H1 (cell line): ENCODE measurements at regions not wholly inside any gene's neighbourhood (a gene's known extent, or its start where the extent isn't known, plus 50 kb on each side); places are given as distances from the start of the nearest gene placed in this dataset.

ENCODE experiments used
- CTCF ChIA-PET: fragments of 300-600 bp; sonication (Branson Sonifier 250); formaldehyde crosslinking; loops from one replicate; lab custom pipeline; 2021; ENCODE audit not compliant: partially characterized antibody; lab: Charles Lee
- POLR2A ChIA-PET: fragments of 300-600 bp; sonication (Branson Sonifier 250); formaldehyde crosslinking; loops from one replicate; lab custom pipeline; 2021; ENCODE audit warnings: inconsistent platforms; ENCODE audit not compliant: partially characterized antibody; lab: Charles Lee
- DNase-seq, 2 experiments: peaks; one replicate each; pipeline versions ENCODE4 v3.0.0 to v3.0.0-alpha.2; 2010 to 2022; ENCODE audit warnings: low spot score in 2 of 2, low read depth in 1 of 2, mixed read lengths in 1 of 2
- FAIRE-seq: peaks from 2 replicates; lab custom pipeline; 2011; peaks lifted over from hg19 to GRCh38; lab: Jason Lieb, UNC
- H2AFZ ChIP-seq: 2 replicates; pipeline ENCODE4 v1.8.1; 2012; ENCODE audit warnings: low read length, inconsistent platforms
- H2AK5ac ChIP-seq: 2 replicates; pipeline ENCODE4 v1.6.1; 2013; ENCODE audit warnings: low read depth, low read length
- H2BK120ac ChIP-seq: replicated peaks from 2 replicates; pipeline ENCODE3; 2013; ENCODE audit warnings: low read depth, low read length, inconsistent platforms
- H2BK12ac ChIP-seq: 2 replicates; pipeline ENCODE4 v1.6.1; 2013; ENCODE audit warnings: low read depth, low read length
- H2BK15ac ChIP-seq: 2 replicates; pipeline ENCODE4 v1.6.1; 2013; ENCODE audit warnings: low read length
- H2BK20ac ChIP-seq: 2 replicates; pipeline ENCODE4 v1.6.1; 2013; ENCODE audit warnings: low read length
- H2BK5ac ChIP-seq: 2 replicates; pipeline ENCODE4 v1.6.1; 2013; ENCODE audit warnings: low read depth, low read length
- H3K14ac ChIP-seq: 2 replicates; pipeline ENCODE4 v1.6.1; 2013; ENCODE audit warnings: inconsistent platforms; ENCODE audit not compliant: insufficient read length
- H3K18ac ChIP-seq: 2 replicates; pipeline ENCODE4 v1.6.1; 2013; ENCODE audit warnings: low read length; ENCODE audit errors: extremely low read depth
- H3K23ac ChIP-seq: 2 replicates; pipeline ENCODE4 v1.6.1; 2013; ENCODE audit warnings: inconsistent platforms; ENCODE audit not compliant: insufficient read length
- H3K23me2 ChIP-seq: 2 replicates; pipeline ENCODE4 v1.6.1; 2013; ENCODE audit warnings: low read depth, low read length
- H3K27ac ChIP-seq: 2 replicates; pipeline ENCODE4 v1.6.1; 2011; ENCODE audit warnings: low read depth, low read length, inconsistent platforms
- H3K27me3 ChIP-seq, 4 experiments: replicated peaks in 1 of 4; 1 replicate in 1 of 4; 2 replicates in 3 of 4; pipeline versions ENCODE4 v1.6.1 to v1.8.1; 2011 to 2013; ENCODE audit warnings: low read length in 3 of 4, mild to moderate bottlenecking in 3 of 4, inconsistent platforms in 2 of 4, mixed read lengths in 2 of 4, moderate library complexity in 1 of 4; ENCODE audit not compliant: control insufficient read depth in 3 of 4, insufficient read depth in 3 of 4; ENCODE audit errors: extremely low read depth in 1 of 4
- H3K36me3 ChIP-seq, 4 experiments: 2 replicates each; pipeline versions ENCODE4 v1.6.1 to v1.8.1; 2011 to 2013; ENCODE audit warnings: mild to moderate bottlenecking in 4 of 4, low read length in 3 of 4, moderate library complexity in 2 of 4, control low read depth in 1 of 4, inconsistent platforms in 1 of 4; ENCODE audit not compliant: insufficient read depth in 4 of 4, control insufficient read depth in 2 of 4
- H3K4ac ChIP-seq: replicated peaks from 2 replicates; pipeline ENCODE3; 2013; ENCODE audit warnings: low read length, low read depth, mixed read lengths, inconsistent platforms; ENCODE audit not compliant: insufficient read length
- H3K4me1 ChIP-seq, 4 experiments: replicated peaks in 1 of 4; 1 replicate in 1 of 4; 2 replicates in 3 of 4; pipeline versions ENCODE4 v1.6.1 to v1.8.1; 2011 to 2013; ENCODE audit warnings: low read length in 3 of 4, inconsistent platforms in 2 of 4, mixed read lengths in 1 of 4; ENCODE audit not compliant: insufficient read depth in 4 of 4, control insufficient read depth in 3 of 4
- H3K4me2 ChIP-seq, 2 experiments: 2 replicates each; pipeline versions ENCODE4 v1.6.1 to v1.8.1; 2011 to 2013; ENCODE audit warnings: low read depth in 2 of 2, low read length in 2 of 2, control low read depth in 1 of 2, inconsistent platforms in 1 of 2, mild to moderate bottlenecking in 1 of 2; ENCODE audit not compliant: insufficient read depth in 1 of 2
- H3K4me3 ChIP-seq, 4 experiments: fragments of 200-600, 300-600 bp in 1 of 4; sonication (generic), shearing (Covaris generic), sonication (Bioruptor Twin) in 1 of 4; 2 replicates each; pipeline versions ENCODE4 v1.5.1 to v1.8.1; 2011 to 2016; ENCODE audit warnings: low read length in 4 of 4, low read depth in 3 of 4, control low read depth in 2 of 4, inconsistent platforms in 2 of 4, mild to moderate bottlenecking in 2 of 4, mixed read lengths in 1 of 4, moderate library complexity in 1 of 4; ENCODE audit not compliant: insufficient read depth in 2 of 4; ENCODE audit errors: extremely low read depth in 1 of 4
- H3K56ac ChIP-seq: replicated peaks from 2 replicates; pipeline ENCODE3; 2013; ENCODE audit warnings: low read depth, mild to moderate bottlenecking, mixed read lengths, low read length, inconsistent platforms; ENCODE audit not compliant: insufficient read length
- H3K79me1 ChIP-seq: 2 replicates; pipeline ENCODE4 v1.6.1; 2013; ENCODE audit warnings: low read depth, low read length, control low read depth
- H3K79me2 ChIP-seq, 2 experiments: 2 replicates each; pipeline versions ENCODE4 v1.6.1 to v1.8.1; 2012 to 2013; ENCODE audit warnings: low read length in 2 of 2, mild to moderate bottlenecking in 2 of 2, inconsistent platforms in 1 of 2; ENCODE audit not compliant: insufficient read depth in 2 of 2, control insufficient read depth in 1 of 2
- H3K9ac ChIP-seq, 4 experiments: replicated peaks in 1 of 4; 1 replicate in 1 of 4; 2 replicates in 3 of 4; pipeline versions ENCODE4 v1.6.1 to v1.8.1; 2011 to 2013; ENCODE audit warnings: low read depth in 3 of 4, low read length in 3 of 4, control low read depth in 2 of 4, mild to moderate bottlenecking in 2 of 4, moderate library complexity in 2 of 4, inconsistent platforms in 1 of 4; ENCODE audit errors: extremely low read depth in 1 of 4
- H3K9me3 ChIP-seq, 2 experiments: 2 replicates each; pipeline versions ENCODE4 v1.6.1 to v1.8.1; 2012 to 2013; ENCODE audit warnings: mild to moderate bottlenecking in 2 of 2, moderate library complexity in 2 of 2, control low read depth in 1 of 2, inconsistent platforms in 1 of 2, low read depth in 1 of 2, low read length in 1 of 2, mixed read lengths in 1 of 2; ENCODE audit not compliant: insufficient read depth in 2 of 2
- H4K20me1 ChIP-seq, 2 experiments: replicated peaks in 1 of 2; 2 replicates each; pipeline versions ENCODE3 to v1.8.1; 2011 to 2013; ENCODE audit warnings: inconsistent platforms in 2 of 2, low read length in 2 of 2, mild to moderate bottlenecking in 1 of 2; ENCODE audit not compliant: insufficient read depth in 2 of 2, control insufficient read depth in 1 of 2
- H4K5ac ChIP-seq: 2 replicates; pipeline ENCODE4 v1.6.1; 2013; ENCODE audit warnings: low read length, low read depth, mixed read lengths, inconsistent platforms; ENCODE audit not compliant: insufficient read length
- H4K8ac ChIP-seq: 2 replicates; pipeline ENCODE4 v1.8.0; 2013; ENCODE audit warnings: mild to moderate bottlenecking, moderate library complexity, low read length, inconsistent platforms; ENCODE audit not compliant: insufficient read depth; ENCODE audit errors: extremely low read depth
- H4K91ac ChIP-seq: replicated peaks from 2 replicates; pipeline ENCODE3; 2013; ENCODE audit warnings: low read length, mixed read lengths, inconsistent platforms; ENCODE audit not compliant: insufficient read length
- CHD2 ChIP-seq: IDR thresholded peaks from 2 replicates; pipeline ENCODE4 v1.6.1; 2012; ENCODE audit warnings: low read length, improper control_type of control experiment
- CREB1 ChIP-seq: IDR thresholded peaks from 2 replicates; pipeline ENCODE4 v1.6.1; 2012; ENCODE audit warnings: inconsistent platforms
- CTBP2 ChIP-seq: IDR thresholded peaks from 2 replicates; pipeline ENCODE4 v1.7.0; 2011; ENCODE audit warnings: borderline replicate concordance, mild to moderate bottlenecking, moderate library complexity, mixed read lengths, low read length; ENCODE audit not compliant: insufficient read depth, insufficient read length
- KDM5A ChIP-seq: fragments of 200-600 bp; IDR thresholded peaks from 2 replicates; pipeline ENCODE4 v1.7.1; 2012; ENCODE audit warnings: mild to moderate bottlenecking, low read length, inconsistent platforms, mixed read lengths
- SIX5 ChIP-seq: IDR thresholded peaks from 2 replicates; pipeline ENCODE4 v1.6.1; 2011; ENCODE audit warnings: mild to moderate bottlenecking, low read depth, low read length
- SP1 ChIP-seq: IDR thresholded peaks from 2 replicates; pipeline ENCODE4 v1.6.1; 2011; ENCODE audit warnings: low read depth, low read length
- TCF12 ChIP-seq: IDR thresholded peaks from 2 replicates; pipeline ENCODE4 v1.6.1; 2011; ENCODE audit warnings: low read depth, mild to moderate bottlenecking, low read length
- TEAD4 ChIP-seq: IDR thresholded peaks from 2 replicates; pipeline ENCODE4 v1.6.1; 2012; ENCODE audit warnings: low read depth, low read length, inconsistent platforms, mixed read lengths
- WGBS, 2 experiments: shearing (Covaris generic) in 1 of 2; methylation state at CpG; one replicate each; pipeline versions ENCODE4 v1.1.6 to v1.1.7; 2013 to 2015; ENCODE audit warnings: low lambda C conversion rate in 2 of 2, mixed read lengths in 2 of 2, inconsistent platforms in 1 of 2, low coverage in 1 of 2, missing lambda C conversion rate in 1 of 2; ENCODE audit not compliant: insufficient replicate concordance in 2 of 2, insufficient coverage in 1 of 2, insufficient read length in 1 of 2; ENCODE audit errors: extremely low coverage in 1 of 2, missing lambda C conversion rate in 1 of 2; 5-methylcytosine and 5-hydroxymethylcytosine counted together

- no peak overlapping the region for H3K27ac ChIP-seq
- H3K4me1 ChIP-seq: no peaks in the 10 kb centered on the region
- no peaks in the 10 kb centered on the region for H3K36me3 ChIP-seq
- H3K23me2 ChIP-seq: no peaks in the 10 kb centered on the region
- no peak overlapping the region for H2BK12ac ChIP-seq
- H3K79me2 ChIP-seq: no peaks in the 10 kb centered on the region
- no peaks in the 10 kb centered on the region for H3K9me3 ChIP-seq
- no peak overlapping the region for H2AK5ac ChIP-seq
- no peak overlapping the region for H4K8ac ChIP-seq
- no peak overlapping the region for H3K4ac ChIP-seq
- no peak overlapping the region for H4K91ac ChIP-seq
- H2BK15ac ChIP-seq: no peak overlapping the region
- FAIRE-seq (no peak), DNase-seq (no peak)
- no peak overlapping the region for H3K14ac ChIP-seq
- no peak for TF ChIP-seq TEAD4
- no peak for TF ChIP-seq KDM5A
- no peak for TF ChIP-seq CHD2
- no peak for TF ChIP-seq CTBP2
- no peak for TF ChIP-seq SIX5
- TF ChIP-seq TCF12: no peak
- no peak for TF ChIP-seq CREB1
- no peak for TF ChIP-seq SP1
- H3K4me2 ChIP-seq: no peak overlapping the region
- H3K56ac ChIP-seq: no peak overlapping the region
- H3K4me3 ChIP-seq: no peak overlapping the region
- ChIA-PET POLR2A (no interaction called here), CTCF (no interaction called here)
- no peaks in the 10 kb centered on the region for H3K27me3 ChIP-seq
- H3K9ac ChIP-seq: no peak overlapping the region
- no peak overlapping the region for H2AFZ ChIP-seq
- H3K23ac ChIP-seq: no peak overlapping the region
- WGBS, 2 experiments: 83% methylated on average over 1 of the region's 1 CpG; no CpG with 5 or more reads in 1 of the 2 experiments
- no peak overlapping the region for H3K18ac ChIP-seq
- no peak overlapping the region for H2BK120ac ChIP-seq
- H4K20me1 ChIP-seq: no peaks in the 10 kb centered on the region
- H2BK5ac ChIP-seq: no peak overlapping the region
- no peak overlapping the region for H4K5ac ChIP-seq
- H3K79me1 ChIP-seq: no peaks in the 10 kb centered on the region
- no peak overlapping the region for H2BK20ac ChIP-seq
Observed at GRCh38 chr14:42909659-42910058, 1303.0 kb downstream of the LRFN5 start.
